ENCODE measurements at regions not wholly inside any gene's neighbourhood (a gene's known extent, or its start where the extent isn't known, plus 50 kb on each side); places are given as distances from the start of the nearest gene placed in this dataset.

- H3K4me3 Mint-ChIP-seq, result no peak overlapping the region
- H3K27me3 Mint-ChIP-seq, result peaks cover 11% of the 10 kb centered on the region
- no peaks in the 10 kb centered on the region for H3K36me3 Mint-ChIP-seq
- peaks cover 0 to 6% (median 0%) of the 10 kb centered on the region in 3 donors for H3K9me3 Mint-ChIP-seq
- H3K27ac Mint-ChIP-seq, result no peak overlapping the region
- no peaks in the 10 kb centered on the region for H3K4me1 Mint-ChIP-seq
Measured at GRCh38 chr2:237268004-237268708, 145.8 kb downstream of the COL6A3 start.

- Mint-ChIP-seq H3K27ac (no peak overlapping the region), H3K9me3 (peaks cover 0 to 6% (median 0%) of the 10 kb centered on the region in 3 donors), H3K27me3 (peaks cover 11% of the 10 kb centered on the region), H3K4me1 (no peaks in the 10 kb centered on the region), H3K36me3 (no peaks in the 10 kb centered on the region), H3K4me3 (no peak overlapping the region)
Measured at GRCh38 chr2:237269138-237269875, 144.7 kb downstream of the COL6A3 start.

GRCh38 chr2:237270520-237270919, 143.4 kb downstream of the COL6A3 start:
- Mint-ChIP-seq H3K27ac (no peak overlapping the region), H3K4me3 (no peak overlapping the region), H3K4me1 (no peaks in the 10 kb centered on the region), H3K36me3 (no peaks in the 10 kb centered on the region), H3K9me3 (peaks cover 0 to 6% (median 0%) of the 10 kb centered on the region in 3 donors), H3K27me3 (peaks cover 9% of the 10 kb centered on the region)

- H3K4me1 Mint-ChIP-seq, result no peaks in the 10 kb centered on the region
- H3K27ac Mint-ChIP-seq, result no peak overlapping the region
- peaks cover 9% of the 10 kb centered on the region for H3K27me3 Mint-ChIP-seq
- peaks cover 0 to 6% (median 1%) of the 10 kb centered on the region in 3 donors for H3K9me3 Mint-ChIP-seq
- no peak overlapping the region for H3K4me3 Mint-ChIP-seq
- H3K36me3 Mint-ChIP-seq, result peaks cover 1% of the 10 kb centered on the region
Measured at GRCh38 chr2:237271698-237272652, 142.0 kb downstream of the COL6A3 start.
